Cardiac septum (tissue), 1 donor: ENCODE measurements at regions not wholly inside any gene's neighbourhood (a gene's known extent, or its start where the extent isn't known, plus 50 kb on each side); places are given as distances from the start of the nearest gene placed in this dataset.

Experiments used
- DNase-seq: peaks from one replicate; pipeline ENCODE4 v3.0.0-alpha.2; 2020; ENCODE audit warnings: low spot score
- intact Hi-C: fragments of 100-400 bp; cut with DNase I; formaldehyde crosslinking; loops from one replicate; pipeline ENCODE4 v1.14.0; 2022
- donor health status: DM: no; HTN: no; CAD: no.

GRCh38 chr9:74205056-74205455, 292.1 kb upstream of the RORB start:
- no peak for DNase-seq
- intact Hi-C loops: no loop called here

GRCh38 chr9:74218385-74219063, 278.6 kb upstream of the RORB start:
- no peak for DNase-seq
- intact Hi-C loops: no loop called here

GRCh38 chr9:74220327-74220726, 276.8 kb upstream of the RORB start:
- intact Hi-C loops: no loop called here

GRCh38 chr9:74236857-74237256, 260.3 kb upstream of the RORB start:
- no peak for DNase-seq

More at GRCh38 chr9:74220327-74220726, 276.8 kb upstream of the RORB start:
- DNase-seq: no peak

GRCh38 chr9:74245866-74246497, 251.2 kb upstream of the RORB start:
- intact Hi-C loops: no loop called here

More at GRCh38 chr9:74236857-74237256, 260.3 kb upstream of the RORB start:
- intact Hi-C loops: no loop called here

GRCh38 chr9:74255489-74255984, 241.6 kb upstream of the RORB start:
- no peak for DNase-seq
- intact Hi-C loops: no loop called here

More at GRCh38 chr9:74245866-74246497, 251.2 kb upstream of the RORB start:
- no peak for DNase-seq

- intact Hi-C loops: no loop called here
- DNase-seq: no peak
Measured at GRCh38 chr9:74275872-74276508, 221.1 kb upstream of the RORB start.

GRCh38 chr9:74277532-74277931, 219.6 kb upstream of the RORB start:
- DNase-seq: no peak
- intact Hi-C loops: no loop called here

- intact Hi-C loops: no loop called here
Measured at GRCh38 chr9:74281674-74282073, 215.5 kb upstream of the RORB start.

GRCh38 chr9:74282526-74283253, 214.4 kb upstream of the RORB start:
- DNase-seq: no peak
- intact Hi-C loops: no loop called here

More at GRCh38 chr9:74281674-74282073, 215.5 kb upstream of the RORB start:
- no peak for DNase-seq

- intact Hi-C loops: no loop called here
- no peak for DNase-seq
Measured at GRCh38 chr9:74284581-74285450, 212.3 kb upstream of the RORB start.

GRCh38 chr9:74293479-74293878, 203.7 kb upstream of the RORB start:
- DNase-seq: no peak
- intact Hi-C loops: no loop called here

- no peak for DNase-seq
- intact Hi-C loops: no loop called here
Measured at GRCh38 chr9:74303945-74304344, 193.2 kb upstream of the RORB start.

GRCh38 chr9:74304598-74304997, 192.5 kb upstream of the RORB start:
- intact Hi-C loops: no loop called here
- DNase-seq: no peak

GRCh38 chr9:74309654-74310053, 187.5 kb upstream of the RORB start:
- intact Hi-C loops: no loop called here
- no peak for DNase-seq

- no peak for DNase-seq
- intact Hi-C loops: no loop called here
Measured at GRCh38 chr9:74317235-74317634, 179.9 kb upstream of the RORB start.

- intact Hi-C loops: no loop called here
- DNase-seq: no peak
Measured at GRCh38 chr9:74321396-74321795, 175.7 kb upstream of the RORB start.

- no peak for DNase-seq
Measured at GRCh38 chr9:74322661-74323314, 174.3 kb upstream of the RORB start.

More at GRCh38 chr9:74322661-74323314, 174.3 kb upstream of the RORB start:
- intact Hi-C loops: no loop called here
